Neuron (in vitro differentiated cells): ENCODE measurements at regions not wholly inside any gene's neighbourhood (a gene's known extent, or its start where the extent isn't known, plus 50 kb on each side); places are given as distances from the start of the nearest gene placed in this dataset.
"Not testable (repeated sequence)": the region's sequence is repeated elsewhere in the genome, so short reads cannot be mapped to it uniquely, and the experiment has no call there.

Experiments used
- H2AFZ ChIP-seq: one replicate; pipeline ENCODE4 v1.6.1; 2013; ENCODE audit warnings: low read depth, mild to moderate bottlenecking, inconsistent platforms, low read length, moderate library complexity
- H3K27me3 ChIP-seq: one replicate; pipeline ENCODE4 v1.6.1; 2013; ENCODE audit warnings: low read length; ENCODE audit not compliant: insufficient read depth
- H3K36me3 ChIP-seq: one replicate; pipeline ENCODE4 v1.6.1; 2013; ENCODE audit warnings: low read length; ENCODE audit not compliant: insufficient read depth
- H3K4me1 ChIP-seq: one replicate; pipeline ENCODE4 v1.6.1; 2013; ENCODE audit warnings: low read length; ENCODE audit not compliant: insufficient read depth
- H3K4me3 ChIP-seq: 2 replicates; pipeline ENCODE4 v1.5.1; 2013; ENCODE audit warnings: mild to moderate bottlenecking, low read length, moderate library complexity
- H3K9me3 ChIP-seq: one replicate; pipeline ENCODE4 v1.6.1; 2013; ENCODE audit warnings: low read length

DNA sequence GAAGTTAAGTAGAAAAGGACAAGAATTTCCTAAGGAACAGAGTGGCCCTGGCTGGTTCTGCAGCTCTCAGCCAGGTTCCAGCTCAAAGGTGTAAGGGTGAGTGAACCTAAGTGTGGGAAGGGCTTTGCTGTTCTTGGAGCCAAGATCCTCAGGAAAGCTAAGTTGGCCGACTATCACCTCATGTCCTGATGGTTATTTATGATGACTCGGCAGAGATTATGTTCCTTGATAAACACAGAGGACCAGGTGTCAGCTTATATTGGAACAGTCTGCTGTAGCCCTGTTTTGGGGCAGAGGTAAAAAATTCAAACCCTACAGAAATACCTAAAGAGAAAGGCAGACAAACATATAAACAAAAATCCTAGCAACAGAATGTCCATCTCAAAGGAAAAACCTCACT, 128.5 kb downstream of the TBX3 start:
- Histone ChIP-seq H3K27me3 (no peaks in the 10 kb centered on the region), H2AFZ (no peak overlapping the region), H3K4me1 (no peaks in the 10 kb centered on the region), H3K9me3 (no peaks in the 10 kb centered on the region), H3K36me3 (no peaks in the 10 kb centered on the region), H3K4me3 (no peak overlapping the region)

DNA sequence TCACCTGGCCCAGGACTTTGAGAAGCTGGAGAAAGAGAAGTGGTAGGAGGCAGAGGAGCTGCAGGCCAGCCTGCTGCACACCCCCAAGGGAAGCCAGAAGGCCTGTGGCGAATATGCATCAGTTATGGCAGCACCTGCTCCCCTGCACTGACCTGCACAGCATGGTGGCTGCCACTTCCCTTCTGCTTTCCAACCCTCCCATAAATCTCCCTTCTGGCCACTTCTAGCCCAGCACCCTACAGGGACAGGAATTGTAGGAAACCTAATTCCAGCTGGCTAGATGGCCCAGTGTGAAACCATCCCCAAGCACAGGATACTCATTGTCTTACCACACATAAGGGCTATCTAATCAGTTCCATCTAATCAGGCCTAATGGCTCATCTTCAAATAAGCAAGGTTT, 136.3 kb downstream of the TBX3 start:
- Histone ChIP-seq H3K4me1 (no peaks in the 10 kb centered on the region), H3K9me3 (no peaks in the 10 kb centered on the region), H2AFZ (no peak overlapping the region), H3K27me3 (no peaks in the 10 kb centered on the region), H3K4me3 (no peak overlapping the region), H3K36me3 (no peaks in the 10 kb centered on the region)

DNA sequence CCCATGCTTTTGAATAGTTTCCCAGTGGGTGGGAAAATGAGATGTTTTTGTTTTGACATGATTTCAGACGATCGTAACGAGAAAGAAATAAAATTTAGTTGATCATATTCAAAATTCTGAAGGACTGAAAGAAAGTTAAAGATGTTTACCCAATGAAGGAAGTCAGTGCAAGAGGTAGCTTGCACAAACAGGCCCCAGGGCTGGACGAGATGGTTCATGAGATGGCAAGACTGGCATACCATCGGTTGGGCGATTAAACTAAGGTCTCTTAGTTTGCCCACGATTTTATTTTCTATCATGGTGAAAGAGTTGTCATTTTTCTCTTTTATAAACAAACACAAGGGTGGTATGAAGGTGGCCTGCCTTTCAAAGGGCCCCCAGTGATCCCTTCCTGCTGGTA, 124.5 kb upstream of the TBX5 start:
- H2AFZ ChIP-seq = no peak overlapping the region
- no peaks in the 10 kb centered on the region for H3K27me3 ChIP-seq
- H3K9me3 ChIP-seq = no peaks in the 10 kb centered on the region
- H3K4me3 ChIP-seq = no peak overlapping the region
- no peaks in the 10 kb centered on the region for H3K4me1 ChIP-seq
- no peaks in the 10 kb centered on the region for H3K36me3 ChIP-seq

DNA sequence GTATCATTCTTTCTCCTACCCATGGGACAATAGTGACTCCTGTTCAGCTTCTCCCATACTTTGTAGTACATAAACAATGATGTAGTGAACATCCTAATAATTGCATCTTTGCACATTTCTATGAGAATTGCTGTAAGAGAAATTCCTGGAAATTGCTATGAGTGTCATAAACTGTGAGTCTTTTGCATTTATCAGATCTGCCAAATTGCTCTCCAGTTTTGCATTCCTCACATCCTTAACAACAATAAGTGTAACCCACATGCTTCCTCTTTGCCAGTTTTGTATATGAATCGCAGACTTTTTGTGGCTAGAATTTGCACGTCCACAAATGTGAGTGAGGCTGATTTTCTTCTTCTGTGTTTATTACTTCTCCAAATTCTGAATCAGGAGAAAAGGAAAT, 124.0 kb upstream of the TBX5 start:
- Histone ChIP-seq H3K27me3 (no peaks in the 10 kb centered on the region), H3K9me3 (no peaks in the 10 kb centered on the region), H3K4me3 (no peak overlapping the region), H3K36me3 (no peaks in the 10 kb centered on the region), H3K4me1 (no peaks in the 10 kb centered on the region), H2AFZ (no peak overlapping the region)

DNA sequence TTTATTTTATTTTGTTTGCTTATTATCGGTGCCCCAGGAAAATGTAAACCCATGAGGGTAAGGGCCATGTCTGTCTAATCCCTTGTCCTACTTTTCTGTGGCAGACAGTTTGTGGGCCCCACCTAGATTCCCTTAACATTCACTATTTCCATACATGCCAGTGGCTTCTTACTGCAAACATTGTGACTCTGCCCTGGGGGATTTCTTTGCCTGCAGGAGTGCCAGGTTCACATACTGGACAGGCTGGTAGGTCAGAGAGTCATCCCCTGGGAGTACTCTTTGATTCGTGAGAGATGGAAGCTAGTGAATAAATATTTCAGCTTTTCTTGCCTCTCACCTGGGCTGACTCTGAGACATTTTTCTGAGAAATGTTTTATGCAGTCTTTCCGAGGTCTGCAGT, 122.8 kb upstream of the TBX5 start:
- H3K4me1 ChIP-seq = no peaks in the 10 kb centered on the region
- no peak overlapping the region for H3K4me3 ChIP-seq
- no peaks in the 10 kb centered on the region for H3K27me3 ChIP-seq
- H3K36me3 ChIP-seq = no peaks in the 10 kb centered on the region
- H2AFZ ChIP-seq = no peak overlapping the region
- H3K9me3 ChIP-seq = no peaks in the 10 kb centered on the region

DNA sequence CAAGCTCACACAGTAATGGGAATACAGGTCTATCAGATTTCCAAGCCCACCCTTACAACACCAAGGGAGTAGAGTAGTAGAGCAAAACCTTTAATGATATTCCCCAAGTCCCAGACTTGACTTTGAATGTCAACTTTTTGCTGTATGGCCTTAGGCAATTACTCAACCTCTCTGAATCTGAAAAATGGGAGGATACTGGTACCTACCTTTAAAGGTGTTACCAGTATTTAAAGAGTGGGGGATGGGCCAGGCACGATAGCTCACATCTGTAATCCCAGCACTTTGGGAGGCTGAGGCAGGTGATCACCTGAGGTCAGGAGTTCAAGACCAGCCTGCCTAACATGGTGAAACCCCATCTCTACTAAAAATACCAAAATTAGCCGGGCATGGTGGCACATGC, 115.2 kb upstream of the TBX5 start:
- not testable (repeated sequence) for H3K9me3 ChIP-seq, H3K4me1 ChIP-seq, H3K36me3 ChIP-seq, H3K4me3 ChIP-seq, H2AFZ ChIP-seq, H3K27me3 ChIP-seq

DNA sequence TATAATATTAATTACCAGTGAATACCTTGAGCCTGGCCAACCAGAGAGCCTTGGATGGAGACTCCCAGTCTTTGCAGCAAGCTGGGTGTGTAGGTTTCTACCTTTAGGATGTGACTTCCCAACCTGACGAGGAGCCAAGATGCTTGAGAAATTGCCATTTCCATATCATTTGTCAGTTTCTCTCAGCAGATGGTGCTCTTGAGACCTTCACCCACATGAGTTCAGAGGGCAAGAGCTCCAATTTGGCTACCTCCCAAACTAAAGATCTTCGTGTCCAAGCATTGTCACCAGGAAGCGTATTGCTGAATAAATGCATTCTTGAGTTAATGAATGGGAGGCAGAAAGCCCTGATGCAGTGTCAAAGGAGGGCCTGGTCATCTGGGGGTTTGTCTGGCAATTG, 106.4 kb upstream of the TBX5 start:
- H2AFZ ChIP-seq = no peak overlapping the region
- no peak overlapping the region for H3K4me3 ChIP-seq
- no peaks in the 10 kb centered on the region for H3K36me3 ChIP-seq
- no peaks in the 10 kb centered on the region for H3K9me3 ChIP-seq
- H3K27me3 ChIP-seq = no peaks in the 10 kb centered on the region
- no peaks in the 10 kb centered on the region for H3K4me1 ChIP-seq

DNA sequence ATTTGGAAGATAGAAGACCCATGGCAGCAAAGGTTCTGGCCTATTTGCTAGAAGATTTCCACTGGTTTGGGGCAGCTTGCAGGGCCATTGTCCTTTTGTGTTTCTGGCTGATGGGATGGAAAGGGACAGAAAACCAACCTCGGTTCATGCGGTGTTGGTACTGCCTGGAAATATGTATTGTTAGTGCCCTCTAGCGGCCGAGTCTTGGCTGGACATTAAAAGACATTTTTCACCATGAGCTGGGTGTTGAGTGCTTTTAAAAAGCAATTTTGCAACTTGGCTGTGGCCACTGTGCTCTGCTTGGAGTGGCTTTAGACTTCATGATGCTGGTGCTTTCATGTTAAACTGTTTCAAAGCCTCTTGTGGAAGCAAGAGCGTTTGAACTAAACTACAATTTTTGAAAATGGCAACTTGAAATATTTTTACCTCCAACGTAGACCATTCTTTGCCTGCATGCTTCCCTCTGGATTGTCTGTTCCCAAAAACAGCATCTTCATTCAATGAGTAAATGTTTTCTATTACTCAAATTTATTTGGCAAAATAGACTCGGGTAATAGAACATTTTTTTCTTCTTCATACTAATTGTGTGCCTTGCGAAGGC, 102.7 kb upstream of the TBX5 start:
- Histone ChIP-seq H3K27me3 (no peaks in the 10 kb centered on the region), H2AFZ (no peak overlapping the region), H3K4me1 (no peaks in the 10 kb centered on the region), H3K4me3 (no peak overlapping the region), H3K36me3 (no peaks in the 10 kb centered on the region), H3K9me3 (no peaks in the 10 kb centered on the region)

DNA sequence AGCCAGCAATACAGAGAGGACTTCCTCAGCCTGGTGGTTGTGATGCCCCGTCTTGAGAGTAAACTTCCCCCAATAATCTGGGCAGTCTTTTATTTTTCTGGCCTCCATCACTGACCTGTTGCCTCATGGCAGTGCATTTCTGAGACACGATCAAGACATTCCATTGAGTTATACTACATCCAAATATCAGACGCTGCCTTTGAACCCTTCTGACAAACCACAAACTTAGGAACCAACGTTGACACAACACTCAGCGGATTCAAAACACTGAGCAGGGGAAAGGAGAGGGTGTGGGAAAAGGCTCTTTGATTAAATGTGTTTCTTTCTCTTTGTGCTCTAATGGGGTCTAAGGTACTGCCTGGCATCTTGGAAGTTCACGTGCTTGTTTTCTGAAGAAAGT, 100.7 kb upstream of the TBX5 start:
- Histone ChIP-seq H3K27me3 (peaks cover 8% of the 10 kb centered on the region), H2AFZ (no peak overlapping the region)

DNA sequence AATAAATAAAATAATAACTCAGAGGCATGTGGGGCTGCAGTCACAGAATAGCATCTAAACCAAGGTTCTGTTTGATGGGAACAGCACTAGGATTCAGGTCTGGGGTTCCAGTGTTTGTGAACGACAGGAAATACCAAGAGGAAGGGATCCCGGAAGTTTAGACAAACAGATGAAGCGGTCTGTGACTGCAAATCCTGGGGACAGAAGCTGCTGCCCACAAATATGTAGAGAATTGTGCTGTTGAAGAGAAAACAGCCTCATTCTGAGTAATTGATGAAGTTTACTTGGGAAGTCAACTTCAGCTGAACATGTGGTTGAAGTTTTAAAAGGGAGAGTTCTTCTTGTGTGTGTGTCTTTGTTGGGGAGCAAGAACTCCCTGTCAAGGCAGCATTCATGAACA, 98.4 kb upstream of the TBX5 start:
- Histone ChIP-seq H2AFZ (no peak overlapping the region), H3K27me3 (peaks cover 15% of the 10 kb centered on the region), H3K4me1 (no peaks in the 10 kb centered on the region), H3K9me3 (no peaks in the 10 kb centered on the region), H3K36me3 (no peaks in the 10 kb centered on the region), H3K4me3 (no peak overlapping the region)

More for the DNA sequence above, 100.7 kb upstream of the TBX5 start:
- no peaks in the 10 kb centered on the region for H3K36me3 ChIP-seq
- H3K4me3 ChIP-seq = no peak overlapping the region
- H3K4me1 ChIP-seq = no peaks in the 10 kb centered on the region
- H3K9me3 ChIP-seq = no peaks in the 10 kb centered on the region

DNA sequence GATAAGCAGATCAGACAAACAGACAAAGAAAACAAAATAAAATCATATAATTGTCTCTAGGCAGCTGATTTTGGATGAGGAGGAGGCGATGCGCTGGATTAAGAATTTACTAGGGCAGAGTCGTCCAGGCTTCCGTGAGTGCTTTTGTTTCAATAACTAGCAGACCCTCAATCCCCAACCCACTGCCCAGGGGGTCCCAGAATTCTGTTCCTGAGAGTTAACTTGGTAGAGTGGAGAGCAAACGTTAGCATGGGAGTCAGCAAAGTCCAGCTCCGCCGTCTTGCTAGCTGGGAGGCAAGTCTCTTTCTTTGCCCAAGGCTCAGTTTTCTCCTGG, 95.5 kb upstream of the TBX5 start:
- Histone ChIP-seq H3K4me1 (no peaks in the 10 kb centered on the region), H3K36me3 (no peaks in the 10 kb centered on the region), H3K9me3 (no peaks in the 10 kb centered on the region), H3K27me3 (peaks cover 15% of the 10 kb centered on the region), H3K4me3 (no peak overlapping the region), H2AFZ (no peak overlapping the region)

DNA sequence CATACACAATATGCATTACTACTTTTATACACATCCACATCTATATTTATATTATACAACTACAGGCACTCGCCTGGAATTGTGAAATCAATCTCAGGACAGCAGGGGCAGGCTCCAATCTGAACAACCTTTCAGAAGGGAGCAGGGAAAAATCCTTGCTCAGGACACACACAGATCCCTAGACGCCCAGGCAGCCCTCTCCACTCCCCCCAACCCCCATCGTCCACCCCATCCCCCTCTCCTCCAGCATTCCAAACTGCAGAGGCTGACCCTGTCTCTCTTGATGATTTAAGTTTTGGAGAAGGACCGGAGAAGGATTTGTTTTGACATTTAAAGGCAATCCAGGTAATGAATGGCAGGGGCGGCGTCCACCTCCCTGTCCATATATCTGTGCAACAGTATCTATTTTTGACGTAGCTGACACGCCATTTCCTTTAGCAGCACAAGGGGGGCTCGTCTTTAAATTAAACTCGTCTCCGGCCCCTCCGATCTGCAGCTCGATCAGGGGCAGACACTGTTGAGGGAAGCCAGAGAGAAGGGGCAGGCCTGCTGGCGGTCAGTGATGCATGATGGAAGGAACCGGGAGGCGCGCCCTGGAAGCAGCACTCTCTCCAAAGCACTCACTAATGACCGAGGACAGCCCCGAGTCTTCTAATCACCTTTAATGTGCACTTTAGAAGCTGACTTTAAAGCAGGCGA, 95.0 kb upstream of the TBX5 start:
- H3K27me3 ChIP-seq = peaks cover 15% of the 10 kb centered on the region
- no peaks in the 10 kb centered on the region for H3K36me3 ChIP-seq
- H3K9me3 ChIP-seq = no peaks in the 10 kb centered on the region

DNA sequence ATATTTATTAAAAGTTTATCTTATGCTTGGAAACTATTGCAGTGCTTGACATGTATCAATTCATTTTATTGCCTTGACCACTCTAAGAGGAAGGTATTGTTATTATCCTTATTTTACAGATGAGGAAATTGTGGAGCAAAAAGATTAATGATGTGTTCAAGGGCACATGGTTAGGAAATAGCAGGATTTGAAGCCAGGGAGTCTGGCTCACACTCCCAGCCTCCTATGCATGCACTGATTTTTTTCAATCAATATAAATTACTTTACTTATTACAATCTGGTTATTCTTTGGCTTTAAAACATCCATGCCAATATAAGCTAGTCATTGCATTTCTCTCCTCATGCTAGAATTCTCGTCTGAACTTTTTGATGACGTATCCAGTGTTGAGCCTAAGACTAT, 94.2 kb upstream of the TBX5 start:
- Histone ChIP-seq H3K27me3 (peaks cover 15% of the 10 kb centered on the region), H3K4me3 (no peak overlapping the region), H3K9me3 (no peaks in the 10 kb centered on the region), H3K4me1 (no peaks in the 10 kb centered on the region), H3K36me3 (no peaks in the 10 kb centered on the region), H2AFZ (no peak overlapping the region)

More for the DNA sequence above, 95.0 kb upstream of the TBX5 start:
- Histone ChIP-seq H3K4me3 (no peak overlapping the region), H3K4me1 (no peaks in the 10 kb centered on the region), H2AFZ (no peak overlapping the region)

DNA sequence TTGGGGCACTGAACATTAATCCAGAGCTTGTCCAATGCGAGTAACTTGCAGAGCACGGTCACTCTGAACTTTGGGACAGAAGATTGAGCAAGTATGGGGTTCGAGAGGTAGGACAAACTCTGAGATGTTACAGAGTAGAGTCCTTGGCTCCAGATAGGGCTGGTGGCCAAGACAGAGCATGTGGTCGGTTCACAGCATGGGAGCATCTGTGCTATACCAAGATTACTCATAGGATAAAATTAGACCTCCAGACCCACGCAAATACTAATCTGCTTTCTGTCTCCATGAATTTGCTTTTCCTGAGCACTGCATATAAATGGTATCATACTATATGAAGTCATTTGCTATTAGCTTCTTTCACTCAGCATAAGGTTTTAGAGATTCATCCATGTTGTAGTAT, 93.4 kb upstream of the TBX5 start:
- no peak overlapping the region for H2AFZ ChIP-seq
- no peaks in the 10 kb centered on the region for H3K4me1 ChIP-seq
- peaks cover 15% of the 10 kb centered on the region for H3K27me3 ChIP-seq
- no peak overlapping the region for H3K4me3 ChIP-seq
- H3K36me3 ChIP-seq = no peaks in the 10 kb centered on the region
- no peaks in the 10 kb centered on the region for H3K9me3 ChIP-seq
